22Rv1 (cell line): ENCODE measurements at regions not wholly inside any gene's neighbourhood (a gene's known extent, or its start where the extent isn't known, plus 50 kb on each side); places are given as distances from the start of the nearest gene placed in this dataset.

Source experiments
- CTCF ChIP-seq: fragments of 450-650 bp; IDR thresholded peaks from 2 replicates; pipeline ENCODE4 v1.5.1; 2017; ENCODE audit warnings: mild to moderate bottlenecking
- ZFX ChIP-seq: fragments of 450-650 bp; IDR thresholded peaks from 2 replicates; pipeline ENCODE4 v1.6.1; 2017; ENCODE audit warnings: antibody characterized with exemption, borderline replicate concordance

- no peak for TF ChIP-seq CTCF
- no peak for TF ChIP-seq ZFX
These were observed 87.4 kb downstream of the CBLL2 start for GRCh38 chrX:22360129-22360528.
